C4-2B (cell line): ENCODE measurements at regions not wholly inside any gene's neighbourhood (a gene's known extent, or its start where the extent isn't known, plus 50 kb on each side); places are given as distances from the start of the nearest gene placed in this dataset.

Experiments used
- ZFX ChIP-seq: fragments of 450-650 bp; IDR thresholded peaks from 2 replicates; pipeline ENCODE4 v1.6.1; 2017
- TF ChIP-seq, protein P1 (sequence below): fragments of 450-650 bp; conservative IDR thresholded peaks from 2 replicates; pipeline ENCODE4 v1.5.1; 2017; ENCODE audit warnings: mild to moderate bottlenecking

DNA sequence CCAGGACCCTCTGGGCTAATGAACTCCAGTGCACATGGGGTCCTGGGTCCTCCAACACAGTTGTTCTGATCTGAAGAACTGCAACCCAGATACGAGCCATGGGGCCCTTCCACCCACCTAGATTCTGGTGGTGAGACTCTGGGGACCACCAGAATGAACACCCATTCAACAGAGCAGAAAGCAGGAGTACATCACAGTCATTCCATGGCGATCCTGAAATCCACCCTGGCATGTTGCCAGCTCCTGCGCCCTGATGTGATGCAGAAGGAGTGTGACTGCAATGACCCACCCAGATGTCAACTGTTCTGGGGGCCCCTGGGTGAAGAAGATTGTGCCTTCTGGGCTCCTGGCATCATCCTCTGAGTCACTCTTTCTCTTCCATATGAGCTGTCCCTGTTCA lies 211.6 kb downstream of the KIF26A start:
- TF ChIP-seq, protein P1, sequence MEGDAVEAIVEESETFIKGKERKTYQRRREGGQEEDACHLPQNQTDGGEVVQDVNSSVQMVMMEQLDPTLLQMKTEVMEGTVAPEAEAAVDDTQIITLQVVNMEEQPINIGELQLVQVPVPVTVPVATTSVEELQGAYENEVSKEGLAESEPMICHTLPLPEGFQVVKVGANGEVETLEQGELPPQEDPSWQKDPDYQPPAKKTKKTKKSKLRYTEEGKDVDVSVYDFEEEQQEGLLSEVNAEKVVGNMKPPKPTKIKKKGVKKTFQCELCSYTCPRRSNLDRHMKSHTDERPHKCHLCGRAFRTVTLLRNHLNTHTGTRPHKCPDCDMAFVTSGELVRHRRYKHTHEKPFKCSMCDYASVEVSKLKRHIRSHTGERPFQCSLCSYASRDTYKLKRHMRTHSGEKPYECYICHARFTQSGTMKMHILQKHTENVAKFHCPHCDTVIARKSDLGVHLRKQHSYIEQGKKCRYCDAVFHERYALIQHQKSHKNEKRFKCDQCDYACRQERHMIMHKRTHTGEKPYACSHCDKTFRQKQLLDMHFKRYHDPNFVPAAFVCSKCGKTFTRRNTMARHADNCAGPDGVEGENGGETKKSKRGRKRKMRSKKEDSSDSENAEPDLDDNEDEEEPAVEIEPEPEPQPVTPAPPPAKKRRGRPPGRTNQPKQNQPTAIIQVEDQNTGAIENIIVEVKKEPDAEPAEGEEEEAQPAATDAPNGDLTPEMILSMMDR = no peak
- TF ChIP-seq ZFX = no peak
